CD4-positive, alpha-beta T cell (primary cell): ENCODE measurements at regions not wholly inside any gene's neighbourhood (a gene's known extent, or its start where the extent isn't known, plus 50 kb on each side); places are given as distances from the start of the nearest gene placed in this dataset.

Source experiments
- ATAC-seq: fragments of 200-7000 bp; cut with Tn5 transposase; one replicate; pipeline ENCODE4 v1.10.0; 2022; ENCODE audit warnings: mild to moderate bottlenecking; ENCODE audit not compliant: poor library complexity
- CTCF ChIA-PET: fragments of 350-600 bp; sonication (Branson Sonifier 250); formaldehyde crosslinking; loops from one replicate; lab custom pipeline; 2021; ENCODE audit warnings: antibody characterized with exemption, inconsistent platforms; lab: Charles Lee
- POLR2A ChIA-PET: fragments of 350-600 bp; sonication (Branson Sonifier 250); formaldehyde crosslinking; loops from one replicate; lab custom pipeline; 2021; ENCODE audit warnings: antibody characterized with exemption, inconsistent platforms; lab: Charles Lee
- DNase-seq, 14 experiments: peaks; one replicate each; pipeline ENCODE4 v3.0.0-alpha.2; 2013 to 2020; ENCODE audit warnings: mixed read lengths in 2 of 14
- H3K27ac ChIP-seq, 2 donors: one replicate each; pipeline versions ENCODE4 v1.5.1 to v1.7.0; 2013; ENCODE audit warnings: low read length in 2 of 2, low read depth in 1 of 2, mild to moderate bottlenecking in 1 of 2
- H3K27me3 ChIP-seq, 2 experiments: 1 replicate in 1 of 2; 2 replicates in 1 of 2; pipeline versions ENCODE4 v1.6.1 to v1.7.0; 2013; ENCODE audit warnings: low read length in 2 of 2, control low read depth in 1 of 2, mild to moderate bottlenecking in 1 of 2, moderate library complexity in 1 of 2; ENCODE audit not compliant: insufficient read depth in 2 of 2, control insufficient read depth in 1 of 2
- H3K36me3 ChIP-seq: one replicate; pipeline ENCODE4 v1.6.1; 2013; ENCODE audit warnings: low read length, control low read depth; ENCODE audit not compliant: insufficient read depth
- H3K4me1 ChIP-seq: one replicate; pipeline ENCODE4 v1.6.1; 2013; ENCODE audit warnings: low read length, control low read depth; ENCODE audit not compliant: insufficient read depth
- H3K4me3 ChIP-seq: one replicate; pipeline ENCODE4 v1.5.1; 2013; ENCODE audit warnings: mild to moderate bottlenecking, low read length, moderate library complexity
- H3K9me3 ChIP-seq, 2 experiments: 1 replicate in 1 of 2; 2 replicates in 1 of 2; pipeline versions ENCODE4 v1.6.1 to v1.7.0; 2013; ENCODE audit warnings: low read length in 2 of 2, mild to moderate bottlenecking in 2 of 2, control low read depth in 1 of 2, moderate library complexity in 1 of 2; ENCODE audit not compliant: control insufficient read depth in 1 of 2, insufficient read depth in 1 of 2
- H3K27ac Mint-ChIP-seq: one replicate; pipeline ENCODE4 v1.8.0; 2020; ENCODE audit warnings: mixed read lengths
- H3K27me3 Mint-ChIP-seq: one replicate; pipeline ENCODE4 v1.8.0; 2021; ENCODE audit warnings: mixed read lengths
- H3K36me3 Mint-ChIP-seq: one replicate; pipeline ENCODE4 v1.8.0; 2021; ENCODE audit warnings: low read depth, mixed read lengths
- H3K4me1 Mint-ChIP-seq: one replicate; pipeline ENCODE4 v1.8.0; 2021; ENCODE audit warnings: low read depth, mixed read lengths
- H3K4me3 Mint-ChIP-seq: one replicate; pipeline ENCODE4 v1.8.0; 2020; ENCODE audit warnings: mild to moderate bottlenecking, mixed read lengths
- H3K9me3 Mint-ChIP-seq: one replicate; pipeline ENCODE4 v1.8.0; 2020; ENCODE audit warnings: mixed read lengths
- intact Hi-C, 2 experiments: fragments of 100-400 bp; cut with DNase I in 1 of 2; cut with micrococcal nuclease in 1 of 2; formaldehyde crosslinking; loops; one replicate each; pipeline versions ENCODE4 v1.15.1 to v1.9.0; 2023 to 2025; cut with DNase I, micrococcal nuclease
- TF ChIP-seq, protein P1 (sequence below): fragments of 200-600 bp; IDR thresholded peaks from one replicate; pipeline ENCODE4 v1.8.0; 2022; ENCODE audit warnings: antibody characterized with exemption, mild to moderate bottlenecking

DNA sequence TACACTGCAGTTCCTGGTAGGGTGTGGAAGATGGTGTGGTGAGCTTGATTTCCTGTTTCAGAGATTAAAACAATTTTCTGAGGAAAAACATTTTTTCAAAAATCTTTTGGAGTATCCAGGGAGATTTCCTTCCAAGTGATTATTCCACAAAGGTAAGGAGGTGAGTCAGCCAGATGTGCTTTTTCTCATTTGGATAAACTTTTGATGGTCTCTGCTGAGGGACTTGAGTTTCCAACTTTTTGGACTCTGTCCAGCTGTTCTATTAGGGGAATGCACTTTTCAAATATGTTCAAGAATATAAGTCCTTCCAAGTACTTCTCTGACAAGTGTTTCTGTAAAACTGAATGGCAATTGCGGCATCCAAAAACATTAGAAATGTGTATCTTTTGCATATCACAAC is 628.8 kb upstream of the ADAMTS5 start:
- ATAC-seq (no peak), DNase-seq (no peak)
- TF ChIP-seq, protein P1, sequence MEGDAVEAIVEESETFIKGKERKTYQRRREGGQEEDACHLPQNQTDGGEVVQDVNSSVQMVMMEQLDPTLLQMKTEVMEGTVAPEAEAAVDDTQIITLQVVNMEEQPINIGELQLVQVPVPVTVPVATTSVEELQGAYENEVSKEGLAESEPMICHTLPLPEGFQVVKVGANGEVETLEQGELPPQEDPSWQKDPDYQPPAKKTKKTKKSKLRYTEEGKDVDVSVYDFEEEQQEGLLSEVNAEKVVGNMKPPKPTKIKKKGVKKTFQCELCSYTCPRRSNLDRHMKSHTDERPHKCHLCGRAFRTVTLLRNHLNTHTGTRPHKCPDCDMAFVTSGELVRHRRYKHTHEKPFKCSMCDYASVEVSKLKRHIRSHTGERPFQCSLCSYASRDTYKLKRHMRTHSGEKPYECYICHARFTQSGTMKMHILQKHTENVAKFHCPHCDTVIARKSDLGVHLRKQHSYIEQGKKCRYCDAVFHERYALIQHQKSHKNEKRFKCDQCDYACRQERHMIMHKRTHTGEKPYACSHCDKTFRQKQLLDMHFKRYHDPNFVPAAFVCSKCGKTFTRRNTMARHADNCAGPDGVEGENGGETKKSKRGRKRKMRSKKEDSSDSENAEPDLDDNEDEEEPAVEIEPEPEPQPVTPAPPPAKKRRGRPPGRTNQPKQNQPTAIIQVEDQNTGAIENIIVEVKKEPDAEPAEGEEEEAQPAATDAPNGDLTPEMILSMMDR, result no peak

DNA sequence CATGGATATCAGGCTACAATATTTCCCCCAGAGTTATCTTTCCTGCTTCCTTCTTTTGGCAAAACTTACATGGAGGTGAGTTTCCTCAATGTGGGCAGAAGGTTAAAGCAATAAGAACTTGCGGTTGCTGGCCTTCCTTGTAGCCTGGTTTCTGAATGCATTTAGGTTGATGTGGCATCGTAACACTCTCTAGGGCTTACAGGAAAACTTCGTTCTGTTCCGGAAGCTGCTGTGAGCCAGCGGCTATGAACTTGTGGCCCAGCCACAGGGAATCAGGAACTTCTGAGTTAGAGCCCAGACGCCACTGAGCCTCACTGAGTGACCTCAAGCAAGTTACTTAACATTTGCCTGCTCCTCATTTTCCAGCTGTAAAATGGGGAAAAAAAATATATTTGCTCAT is 623.4 kb upstream of the ADAMTS5 start:
- Mint-ChIP-seq H3K27ac (no peak overlapping the region), H3K4me3 (no peak overlapping the region), H3K36me3 (no peaks in the 10 kb centered on the region), H3K9me3 (peaks cover 1% of the 10 kb centered on the region), H3K27me3 (no peaks in the 10 kb centered on the region), H3K4me1 (no peaks in the 10 kb centered on the region)
- H3K9me3 ChIP-seq, result no peaks in the 10 kb centered on the region
- no peak for ATAC-seq
- POLR2A ChIA-PET, result no interaction called here
- TF ChIP-seq, protein P1, result no peak
- no peaks in the 10 kb centered on the region for H3K4me1 ChIP-seq
- CTCF ChIA-PET, result no interaction called here
- DNase-seq, result no peak
- intact Hi-C loops, result no loop called here
- no peak overlapping the region for H3K27ac ChIP-seq
- H3K36me3 ChIP-seq, result no peaks in the 10 kb centered on the region
- H3K4me3 ChIP-seq, result no peak overlapping the region
- no peaks in the 10 kb centered on the region for H3K27me3 ChIP-seq

More for the DNA sequence above, 628.8 kb upstream of the ADAMTS5 start:
- Histone ChIP-seq H3K36me3 (no peaks in the 10 kb centered on the region), H3K9me3 (no peaks in the 10 kb centered on the region), H3K4me3 (no peak overlapping the region), H3K27me3 (no peaks in the 10 kb centered on the region), H3K27ac (no peak overlapping the region), H3K4me1 (no peaks in the 10 kb centered on the region)
- Mint-ChIP-seq H3K36me3 (no peaks in the 10 kb centered on the region), H3K27me3 (no peaks in the 10 kb centered on the region), H3K4me1 (no peaks in the 10 kb centered on the region), H3K9me3 (peaks cover 7% of the 10 kb centered on the region), H3K4me3 (no peak overlapping the region), H3K27ac (no peak overlapping the region)
- POLR2A ChIA-PET, result no interaction called here
- CTCF ChIA-PET, result no interaction called here
- intact Hi-C loops, result no loop called here

DNA sequence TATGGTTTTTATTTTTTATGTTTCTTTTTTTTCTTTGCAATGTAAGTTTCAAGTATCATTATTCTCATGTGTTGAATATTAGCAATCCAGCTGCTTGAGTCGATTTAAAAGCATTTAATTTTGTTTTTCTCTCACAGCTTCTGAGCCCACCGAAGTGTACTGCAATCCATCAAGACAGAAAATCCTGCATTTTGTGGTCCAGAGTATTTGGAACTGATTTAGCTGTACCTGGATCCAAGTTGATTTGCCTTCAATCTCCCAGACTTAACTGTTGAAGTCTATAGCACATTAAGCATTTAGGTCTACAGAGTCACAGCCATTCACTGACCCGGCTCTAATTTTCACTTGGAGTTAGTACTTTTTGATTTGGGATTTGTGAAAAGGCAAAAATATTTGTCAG is 622.9 kb upstream of the ADAMTS5 start:
- Histone ChIP-seq H3K4me3 (no peak overlapping the region), H3K27me3 (no peaks in the 10 kb centered on the region), H3K9me3 (no peaks in the 10 kb centered on the region), H3K4me1 (no peaks in the 10 kb centered on the region), H3K27ac (no peak overlapping the region), H3K36me3 (no peaks in the 10 kb centered on the region)
- DNase-seq, result no peak
- Mint-ChIP-seq H3K4me3 (no peak overlapping the region), H3K4me1 (no peaks in the 10 kb centered on the region), H3K27ac (no peak overlapping the region), H3K36me3 (no peaks in the 10 kb centered on the region), H3K9me3 (peaks cover 1% of the 10 kb centered on the region), H3K27me3 (no peaks in the 10 kb centered on the region)
- no peak for ATAC-seq
- TF ChIP-seq, protein P1, result no peak
- ChIA-PET CTCF (no interaction called here), POLR2A (no interaction called here)
- intact Hi-C loops, result no loop called here
